ENCODE measurements at regions not wholly inside any gene's neighbourhood (a gene's known extent, or its start where the extent isn't known, plus 50 kb on each side); places are given as distances from the start of the nearest gene placed in this dataset.

GRCh38 chr17:62884781-62885180 lies 76.7 kb upstream of the MARCHF10 start:
- no peak for TF ChIP-seq USF1 (CRISPR knock-in tag; IDR thresholded peaks at IDR 0.05)
- no peak for TF ChIP-seq CTCF (IDR thresholded peaks at IDR 0.05)
- TF ChIP-seq ZBTB43 (CRISPR knock-in tag; IDR thresholded peaks at IDR 0.05): no peak
- TF ChIP-seq SP1 (CRISPR knock-in tag; conservative IDR thresholded peaks at IDR 0.05): no peak
- TF ChIP-seq MAX (CRISPR knock-in tag; IDR thresholded peaks at IDR 0.05): no peak
- TF ChIP-seq ZNF263 (CRISPR knock-in tag; IDR thresholded peaks at IDR 0.05; ENCODE audit: low read depth): no peak
- TF ChIP-seq TEAD1 (CRISPR knock-in tag; IDR thresholded peaks at IDR 0.05): no peak
- no peak for TF ChIP-seq ARID4B (CRISPR knock-in tag; IDR thresholded peaks at IDR 0.05; ENCODE audit: borderline replicate concordance)
- TF ChIP-seq FOXK1 (CRISPR knock-in tag; IDR thresholded peaks at IDR 0.05): no peak
